ENCODE measurements at regions not wholly inside any gene's neighbourhood (a gene's known extent, or its start where the extent isn't known, plus 50 kb on each side); places are given as distances from the start of the nearest gene placed in this dataset.

DNA sequence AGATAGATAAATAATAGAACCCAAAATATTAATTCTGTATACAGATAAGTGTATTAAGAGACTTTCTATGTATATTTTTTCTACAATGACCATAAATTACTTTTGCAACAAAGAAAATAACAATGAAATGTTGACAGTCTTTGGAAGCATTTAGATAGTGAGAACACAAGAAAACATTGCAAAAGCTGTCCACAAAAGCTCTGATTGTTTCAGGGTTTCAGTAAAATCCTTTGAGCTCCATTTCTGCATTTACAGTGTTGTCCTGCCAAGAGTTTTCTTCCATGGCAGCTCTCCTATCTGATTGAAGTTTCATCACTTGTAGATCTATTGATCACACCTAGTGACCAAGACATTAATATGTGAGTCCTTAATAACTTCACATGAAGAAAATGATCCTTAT is 321.8 kb downstream of the GPR37 start:
- Histone ChIP-seq H3K4me3 (ENCODE audit: low read length) (no peak overlapping the region), H3K27me3 (ENCODE audit: insufficient read depth, low read length) (no peaks in the 10 kb centered on the region), H3K9me3 (ENCODE audit: low read depth, low read length) (no peaks in the 10 kb centered on the region), H3K4me1 (ENCODE audit: insufficient read depth, low read length) (no peaks in the 10 kb centered on the region)

DNA sequence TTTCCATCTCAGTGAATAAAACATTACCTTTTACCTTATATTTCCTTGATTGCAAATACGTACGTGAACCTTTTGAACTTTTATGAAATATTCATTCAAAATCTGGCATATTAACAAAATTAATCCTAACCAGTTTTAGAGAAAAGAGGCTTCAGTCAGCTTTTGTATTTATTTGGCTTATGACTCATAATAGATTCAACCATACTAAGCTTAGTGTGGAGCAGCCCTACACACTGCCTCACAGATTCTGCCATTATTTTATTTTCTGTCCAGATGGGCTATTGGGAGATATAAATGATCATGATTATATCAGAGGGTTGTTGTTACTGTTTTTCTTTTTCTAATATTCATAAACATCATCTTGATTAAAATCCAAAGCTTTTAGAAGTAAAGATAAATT is 325.5 kb downstream of the GPR37 start:
- H3K9me3 ChIP-seq (ENCODE audit: low read depth, low read length), result no peaks in the 10 kb centered on the region
- no peaks in the 10 kb centered on the region for H3K4me1 ChIP-seq (ENCODE audit: insufficient read depth, low read length)
- no peaks in the 10 kb centered on the region for H3K27me3 ChIP-seq (ENCODE audit: insufficient read depth, low read length)
- no peak overlapping the region for H3K4me3 ChIP-seq (ENCODE audit: low read length)

DNA sequence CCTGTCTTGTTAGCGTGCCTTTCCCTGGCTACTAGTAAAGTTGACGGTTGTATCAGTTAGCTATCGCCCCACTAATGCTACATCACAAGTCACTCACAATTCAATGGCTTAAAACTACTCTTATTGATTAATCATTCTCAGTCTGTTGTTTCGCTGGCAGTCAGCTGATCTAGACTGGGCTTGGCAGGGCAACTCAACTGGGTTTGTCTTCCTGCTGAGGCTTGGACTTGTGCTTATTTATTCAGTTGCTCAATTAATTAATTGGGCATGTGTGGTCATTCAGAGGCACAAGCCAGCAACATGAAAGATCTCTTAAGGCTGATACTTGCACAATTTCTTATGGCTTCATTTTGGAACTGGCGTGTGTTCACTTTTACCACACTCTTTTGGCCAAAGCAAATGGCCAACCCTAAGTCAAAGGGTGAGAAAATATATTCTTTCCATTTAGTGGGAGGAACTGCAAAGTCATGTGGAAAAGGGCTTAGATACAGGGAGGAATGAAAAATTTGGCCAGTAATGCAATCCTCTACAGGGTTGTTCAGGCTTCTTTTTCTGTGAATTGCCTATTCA is 333.5 kb downstream of the GPR37 start:
- H3K27me3 ChIP-seq (ENCODE audit: insufficient read depth, low read length), result no peaks in the 10 kb centered on the region
- peak overlapping the region; percentile 2 for H3K4me3 ChIP-seq (ENCODE audit: low read length)
- H3K4me1 ChIP-seq (ENCODE audit: insufficient read depth, low read length), result no peaks in the 10 kb centered on the region
- H3K9me3 ChIP-seq (ENCODE audit: low read depth, low read length), result no peaks in the 10 kb centered on the region

DNA sequence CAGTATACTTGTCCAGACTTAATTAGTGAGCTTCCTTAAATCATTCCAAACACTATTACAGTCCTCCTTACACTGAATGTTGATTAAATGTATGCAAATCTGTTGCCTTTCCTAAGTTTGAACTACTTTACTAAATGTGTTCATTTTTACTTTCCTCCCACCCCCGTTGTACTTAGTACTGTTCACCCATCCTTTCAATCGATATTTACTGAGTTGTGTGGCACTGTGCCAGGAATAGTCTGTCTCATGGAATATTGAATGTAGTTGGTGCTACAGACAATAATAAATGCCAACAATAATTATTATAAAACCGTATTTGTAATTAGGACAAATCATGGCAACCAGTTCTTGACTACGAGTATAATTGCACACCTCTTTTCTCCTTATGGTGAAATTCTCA is 335.7 kb downstream of the GPR37 start:
- Histone ChIP-seq H3K27me3 (ENCODE audit: insufficient read depth, low read length) (no peaks in the 10 kb centered on the region), H3K4me3 (ENCODE audit: low read length) (no peak overlapping the region), H3K9me3 (ENCODE audit: low read depth, low read length) (no peaks in the 10 kb centered on the region), H3K4me1 (ENCODE audit: insufficient read depth, low read length) (no peaks in the 10 kb centered on the region)

DNA sequence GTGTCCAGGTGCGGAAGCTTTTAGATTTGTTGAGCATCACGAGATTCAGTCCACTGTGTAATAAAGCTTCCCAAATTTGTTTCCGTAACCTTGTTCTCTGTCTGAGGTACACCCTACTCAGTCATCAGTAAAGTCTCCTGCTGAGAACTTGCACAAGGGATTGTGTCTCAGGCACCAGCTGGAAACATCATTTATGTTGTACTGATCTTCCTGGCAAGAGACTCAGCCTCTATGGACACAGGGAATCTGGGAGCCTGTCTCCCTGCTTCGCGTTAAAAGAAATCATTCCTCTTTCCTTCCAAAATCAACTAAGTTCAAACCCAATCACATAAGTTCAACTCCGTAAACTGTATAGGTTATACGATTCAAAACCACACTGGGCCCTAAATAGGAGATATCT is 336.8 kb downstream of the GPR37 start:
- Histone ChIP-seq H3K4me1 (ENCODE audit: insufficient read depth, low read length) (no peaks in the 10 kb centered on the region), H3K27me3 (ENCODE audit: insufficient read depth, low read length) (no peaks in the 10 kb centered on the region), H3K9me3 (ENCODE audit: low read depth, low read length) (no peaks in the 10 kb centered on the region), H3K4me3 (ENCODE audit: low read length) (no peak overlapping the region)

DNA sequence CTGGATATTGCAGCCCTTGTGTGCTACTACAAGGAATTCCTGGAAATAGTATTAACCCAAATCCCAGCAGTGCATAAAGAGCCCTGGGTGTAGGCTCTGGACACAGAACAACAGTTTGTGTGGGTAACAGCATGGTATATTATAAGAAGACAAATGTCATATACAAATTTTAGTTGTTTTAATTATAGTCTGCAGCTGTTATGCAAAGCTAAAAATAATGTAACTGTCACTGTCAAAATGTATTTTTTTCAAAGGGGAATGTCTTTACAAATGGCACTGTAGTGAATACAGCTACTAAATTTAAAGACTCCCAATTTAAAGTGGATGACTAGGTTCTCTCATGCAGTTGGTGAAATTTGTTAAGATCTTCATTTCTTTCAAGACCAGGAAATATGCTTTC is 339.0 kb downstream of the GPR37 start:
- Histone ChIP-seq H3K27me3 (ENCODE audit: insufficient read depth, low read length) (no peaks in the 10 kb centered on the region), H3K9me3 (ENCODE audit: low read depth, low read length) (no peaks in the 10 kb centered on the region), H3K4me3 (ENCODE audit: low read length) (no peak overlapping the region), H3K4me1 (ENCODE audit: insufficient read depth, low read length) (no peaks in the 10 kb centered on the region)

DNA sequence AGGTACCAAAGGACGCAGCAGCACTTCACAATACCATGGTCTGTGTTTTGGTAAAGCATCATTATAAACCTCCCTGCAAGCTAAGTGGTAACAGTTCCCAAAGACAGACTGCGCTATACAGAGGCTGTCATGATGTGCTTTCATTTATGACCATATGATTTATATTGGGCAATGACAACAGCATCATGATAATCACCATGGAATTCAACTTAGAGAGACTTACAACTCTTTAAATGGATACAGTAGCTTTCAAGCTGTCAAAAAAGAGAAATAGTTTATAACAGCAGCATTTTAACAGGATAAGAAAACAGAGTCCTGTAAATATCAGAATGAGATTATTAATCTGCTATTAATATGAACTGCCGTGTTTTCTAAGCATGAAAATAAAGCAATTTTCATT is 341.7 kb downstream of the GPR37 start:
- Histone ChIP-seq H3K4me3 (ENCODE audit: low read length) (no peak overlapping the region), H3K9me3 (ENCODE audit: low read depth, low read length) (no peaks in the 10 kb centered on the region), H3K4me1 (ENCODE audit: insufficient read depth, low read length) (no peaks in the 10 kb centered on the region), H3K27me3 (ENCODE audit: insufficient read depth, low read length) (no peaks in the 10 kb centered on the region)

DNA sequence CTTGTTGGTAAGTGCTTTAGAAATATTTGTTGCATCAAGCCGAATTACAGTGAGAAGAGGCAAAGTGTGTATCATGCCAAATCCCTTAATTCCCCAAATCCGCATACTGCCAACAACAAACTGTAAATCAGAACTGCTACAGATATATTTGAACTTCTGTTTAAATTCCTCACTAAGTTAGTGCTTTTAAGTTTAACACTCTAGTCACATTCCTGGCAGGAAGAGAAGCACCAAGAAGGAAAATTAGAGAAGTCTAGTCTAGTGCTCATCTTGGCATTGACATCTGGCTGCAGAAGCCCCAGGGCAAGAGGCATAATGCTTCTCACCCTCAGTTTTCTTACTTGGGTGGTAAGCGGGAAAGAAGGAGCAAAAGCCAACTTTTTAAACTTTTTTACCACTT is 343.5 kb downstream of the GPR37 start:
- Histone ChIP-seq H3K4me3 (ENCODE audit: low read length) (no peak overlapping the region), H3K4me1 (ENCODE audit: insufficient read depth, low read length) (no peaks in the 10 kb centered on the region), H3K9me3 (ENCODE audit: low read depth, low read length) (no peaks in the 10 kb centered on the region), H3K27me3 (ENCODE audit: insufficient read depth, low read length) (no peaks in the 10 kb centered on the region)

DNA sequence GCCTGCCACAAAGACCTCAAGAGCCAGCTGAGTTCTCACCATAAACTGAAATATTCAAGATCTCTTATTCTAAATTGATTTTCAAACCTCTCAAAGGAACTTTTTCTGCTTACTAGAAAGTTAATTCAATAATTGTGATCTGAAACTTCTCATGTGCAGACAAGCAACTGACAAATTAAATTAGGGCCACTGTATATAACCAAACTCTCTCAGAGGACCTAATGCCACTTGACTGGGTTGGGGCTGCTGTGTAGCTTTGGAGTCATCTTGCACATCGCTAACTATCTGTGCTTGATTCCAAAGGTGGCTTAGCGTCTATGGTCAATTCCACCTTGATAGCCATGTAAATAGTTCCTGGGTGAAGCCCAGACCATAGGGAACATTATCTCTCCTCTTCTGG is 345.2 kb downstream of the GPR37 start:
- no peak overlapping the region for H3K4me3 ChIP-seq (ENCODE audit: low read length)
- H3K4me1 ChIP-seq (ENCODE audit: insufficient read depth, low read length), result no peaks in the 10 kb centered on the region
- peaks cover 5% of the 10 kb centered on the region for H3K9me3 ChIP-seq (ENCODE audit: low read depth, low read length)
- H3K27me3 ChIP-seq (ENCODE audit: insufficient read depth, low read length), result no peaks in the 10 kb centered on the region

DNA sequence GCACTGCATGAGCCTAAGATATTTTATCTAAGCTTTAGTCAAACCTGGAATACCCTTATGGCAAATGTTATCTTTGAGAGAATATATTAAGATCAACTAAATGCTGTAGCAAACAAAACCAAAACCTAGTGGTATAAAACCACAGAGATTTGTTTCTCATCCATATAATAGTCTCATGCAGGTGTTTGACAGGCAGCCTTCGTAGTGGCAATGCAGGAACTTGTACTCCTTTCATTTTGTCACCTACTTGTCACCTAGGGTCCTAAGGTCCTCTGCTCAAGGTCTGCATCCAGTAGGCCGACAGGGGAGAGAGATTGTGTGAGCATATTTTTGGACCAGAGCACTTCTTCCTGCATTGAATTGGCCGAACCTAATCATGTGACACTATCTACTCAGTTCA is 352.6 kb downstream of the GPR37 start:
- H3K4me1 ChIP-seq (ENCODE audit: insufficient read depth, low read length), result no peaks in the 10 kb centered on the region
- no peaks in the 10 kb centered on the region for H3K27me3 ChIP-seq (ENCODE audit: insufficient read depth, low read length)
- peaks cover 6% of the 10 kb centered on the region for H3K9me3 ChIP-seq (ENCODE audit: low read depth, low read length)
- no peak overlapping the region for H3K4me3 ChIP-seq (ENCODE audit: low read length)

DNA sequence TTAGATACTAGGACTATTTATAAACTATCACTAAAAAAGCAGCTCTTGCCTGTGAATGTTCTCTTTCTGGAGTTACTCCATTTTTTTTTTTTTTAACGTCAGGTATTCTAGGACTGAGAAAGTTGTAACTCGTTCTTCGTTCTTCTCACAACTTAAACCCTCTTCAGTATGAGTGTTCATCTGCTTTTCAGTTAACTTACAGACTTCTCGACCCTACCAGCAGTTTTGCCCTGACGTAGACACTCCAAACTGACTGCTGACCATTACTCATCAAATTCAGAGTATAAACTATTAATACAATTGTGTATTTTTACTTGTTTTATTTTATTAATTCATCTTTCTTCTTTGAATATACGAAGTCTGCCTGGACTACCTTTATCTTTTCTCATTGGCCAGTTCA is 353.1 kb downstream of the GPR37 start:
- H3K27me3 ChIP-seq (ENCODE audit: insufficient read depth, low read length), result no peaks in the 10 kb centered on the region
- peaks cover 6% of the 10 kb centered on the region for H3K9me3 ChIP-seq (ENCODE audit: low read depth, low read length)
- no peaks in the 10 kb centered on the region for H3K4me1 ChIP-seq (ENCODE audit: insufficient read depth, low read length)
- H3K4me3 ChIP-seq (ENCODE audit: low read length), result no peak overlapping the region

DNA sequence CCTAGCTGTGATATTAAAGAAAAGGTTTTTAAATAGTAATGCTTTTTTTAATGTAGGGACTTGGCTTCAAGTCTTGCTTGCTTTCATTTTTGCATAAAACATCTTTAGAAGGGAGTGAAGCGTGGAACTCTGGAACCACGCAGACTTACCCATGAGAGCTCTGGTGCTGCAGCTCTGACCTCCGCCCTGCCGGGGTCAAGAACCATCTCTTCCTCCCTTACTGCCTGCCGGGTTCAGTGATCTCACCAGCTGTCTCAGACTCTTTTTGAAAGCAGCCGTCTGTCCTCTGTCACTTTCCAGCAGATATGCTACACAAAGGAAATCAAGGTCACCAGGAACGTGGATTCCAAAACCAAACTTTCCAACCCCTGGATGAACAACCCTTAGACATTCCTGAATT is 353.8 kb downstream of the GPR37 start:
- Histone ChIP-seq H3K4me1 (ENCODE audit: insufficient read depth, low read length) (no peaks in the 10 kb centered on the region), H3K4me3 (ENCODE audit: low read length) (no peak overlapping the region), H3K27me3 (ENCODE audit: insufficient read depth, low read length) (no peaks in the 10 kb centered on the region), H3K9me3 (ENCODE audit: low read depth, low read length) (peaks cover 6% of the 10 kb centered on the region)

DNA sequence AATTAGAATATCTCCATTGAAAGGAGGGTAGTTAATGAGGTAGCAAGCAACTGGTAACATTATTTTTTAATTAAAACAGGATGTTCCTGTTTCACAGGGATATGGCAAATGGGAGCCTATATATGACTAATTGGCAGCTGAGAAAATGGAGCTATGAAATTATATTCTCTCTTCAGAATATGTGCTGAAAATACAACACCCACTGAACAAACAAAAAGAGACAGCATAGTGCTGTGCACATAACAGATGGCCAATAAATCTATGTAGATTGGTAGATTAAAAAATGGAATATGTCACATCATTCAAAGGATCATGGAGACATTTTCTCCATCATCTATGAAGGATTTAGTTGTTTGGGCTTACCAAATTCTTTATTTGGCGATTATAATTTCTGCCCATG is 362.0 kb downstream of the GPR37 start:
- no peak overlapping the region for H3K4me3 ChIP-seq (ENCODE audit: low read length)
- H3K27me3 ChIP-seq (ENCODE audit: insufficient read depth, low read length), result no peaks in the 10 kb centered on the region
- no peaks in the 10 kb centered on the region for H3K4me1 ChIP-seq (ENCODE audit: insufficient read depth, low read length)
- H3K9me3 ChIP-seq (ENCODE audit: low read depth, low read length), result no peaks in the 10 kb centered on the region

DNA sequence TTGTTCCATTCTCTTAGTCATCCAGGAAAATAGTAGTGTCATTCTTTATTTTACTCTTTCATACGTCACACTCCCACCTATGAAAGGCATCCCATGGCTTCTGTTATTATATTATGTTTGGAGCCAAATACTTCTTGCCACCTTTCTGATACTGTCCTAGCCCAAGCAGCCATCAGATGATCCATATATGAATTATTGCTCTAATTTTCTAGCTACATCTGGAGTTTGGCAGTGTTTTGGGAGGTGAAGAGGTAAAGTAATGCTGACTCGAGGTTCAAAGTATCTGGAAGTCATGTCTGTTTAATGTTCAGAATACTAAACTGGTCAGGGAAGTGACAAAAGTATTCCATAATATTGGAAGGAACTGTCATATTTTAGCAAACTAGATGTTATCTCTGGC is 362.5 kb downstream of the GPR37 start:
- Histone ChIP-seq H3K4me3 (ENCODE audit: low read length) (no peak overlapping the region), H3K4me1 (ENCODE audit: insufficient read depth, low read length) (no peaks in the 10 kb centered on the region), H3K9me3 (ENCODE audit: low read depth, low read length) (no peaks in the 10 kb centered on the region), H3K27me3 (ENCODE audit: insufficient read depth, low read length) (no peaks in the 10 kb centered on the region)

DNA sequence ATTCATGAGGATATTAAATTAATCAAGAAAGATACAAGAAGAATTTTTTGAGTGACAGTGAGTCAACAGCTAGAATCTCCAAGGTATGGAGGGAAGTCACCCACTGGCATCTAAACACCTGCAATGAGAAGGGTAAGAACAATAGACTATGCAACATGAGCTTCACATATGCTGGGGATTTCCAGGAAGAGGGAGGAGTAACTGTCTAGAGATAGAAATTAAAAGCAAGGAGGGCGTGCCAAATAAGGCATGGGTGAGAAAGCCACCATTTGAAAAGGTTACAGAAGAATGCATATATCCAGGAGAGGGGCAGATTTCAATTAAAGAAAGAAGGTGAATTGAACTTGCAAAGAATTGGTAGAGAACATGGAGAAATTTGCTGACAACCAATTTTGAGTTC is 365.7 kb downstream of the GPR37 start:
- Histone ChIP-seq H3K4me1 (ENCODE audit: insufficient read depth, low read length) (no peaks in the 10 kb centered on the region), H3K27me3 (ENCODE audit: insufficient read depth, low read length) (no peaks in the 10 kb centered on the region), H3K9me3 (ENCODE audit: low read depth, low read length) (no peaks in the 10 kb centered on the region), H3K4me3 (ENCODE audit: low read length) (no peak overlapping the region)

DNA sequence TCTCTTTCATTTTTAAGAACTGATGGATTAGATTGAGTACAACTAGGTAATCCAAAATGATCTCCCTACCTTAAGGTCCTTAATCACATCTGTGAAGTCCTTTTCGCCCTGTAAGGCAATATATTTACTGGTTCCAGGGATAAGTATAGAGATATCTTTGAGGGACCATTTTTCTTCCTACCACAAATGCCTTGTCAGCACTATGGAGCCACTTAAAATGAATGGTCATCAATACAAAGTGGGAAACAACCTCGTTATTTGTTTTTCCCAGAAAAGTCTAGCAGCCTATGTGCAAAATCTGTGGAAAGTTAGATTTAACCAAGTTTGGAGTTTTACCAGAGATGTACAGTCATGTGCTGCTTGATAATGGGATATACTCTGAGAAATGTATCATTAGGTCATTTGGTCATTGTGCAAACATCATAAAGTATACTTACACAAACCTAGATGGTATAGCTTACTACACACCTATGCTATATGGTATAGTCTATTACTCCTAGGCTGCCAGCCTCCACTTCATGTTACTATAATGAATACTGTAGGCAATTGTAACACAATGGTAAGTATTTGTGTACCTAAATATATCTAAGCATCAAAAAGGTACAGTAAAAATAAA is 366.2 kb upstream of the TMEM229A start:
- H3K27me3 ChIP-seq (ENCODE audit: insufficient read depth, low read length), result no peaks in the 10 kb centered on the region
- H3K4me3 ChIP-seq (ENCODE audit: low read length), result no peak overlapping the region
- H3K9me3 ChIP-seq (ENCODE audit: low read depth, low read length), result no peaks in the 10 kb centered on the region
- H3K4me1 ChIP-seq (ENCODE audit: insufficient read depth, low read length), result no peaks in the 10 kb centered on the region
